Right atrium auricular region (tissue), 2 donors: ENCODE measurements at regions not wholly inside any gene's neighbourhood (a gene's known extent, or its start where the extent isn't known, plus 50 kb on each side); places are given as distances from the start of the nearest gene placed in this dataset.

Experiments used
- DNase-seq: peaks from one replicate; pipeline ENCODE4 v3.0.0-alpha.2; 2019; ENCODE audit warnings: low spot score
- H3K27ac ChIP-seq, 2 donors: fragments of 200-600 bp; sonication (generic); 1 replicate in 1 of 2; 2 replicates in 1 of 2; pipeline ENCODE4 v1.5.1; 2016 to 2019
- H3K27me3 ChIP-seq, 2 donors: fragments of 200-600 bp; sonication (generic); one replicate each; pipeline versions ENCODE4 v1.5.1 to v1.6.0; 2017 to 2019
- H3K36me3 ChIP-seq: fragments of 200-600 bp; sonication (generic); one replicate; pipeline ENCODE4 v1.5.1; 2016
- H3K4me1 ChIP-seq, 2 donors: fragments of 200-600 bp; sonication (generic); one replicate each; pipeline versions ENCODE4 v1.5.1 to v1.6.0; 2017 to 2019
- H3K4me3 ChIP-seq, 2 donors: fragments of 200-600 bp; sonication (generic); 1 replicate in 1 of 2; 2 replicates in 1 of 2; pipeline ENCODE4 v1.5.1; 2017 to 2019; ENCODE audit warnings: mild to moderate bottlenecking in 1 of 2, moderate library complexity in 1 of 2
- H3K9me3 ChIP-seq, 2 donors: fragments of 200-600 bp; sonication (generic); one replicate each; pipeline ENCODE4 v1.5.1; 2019
- TF ChIP-seq, protein P1 (sequence below), 2 donors: fragments of 200-600 bp; sonication (generic); IDR thresholded peaks; one replicate each; pipeline ENCODE4 v1.5.1; 2019; ENCODE audit warnings: antibody characterized with exemption in 2 of 2

DNA sequence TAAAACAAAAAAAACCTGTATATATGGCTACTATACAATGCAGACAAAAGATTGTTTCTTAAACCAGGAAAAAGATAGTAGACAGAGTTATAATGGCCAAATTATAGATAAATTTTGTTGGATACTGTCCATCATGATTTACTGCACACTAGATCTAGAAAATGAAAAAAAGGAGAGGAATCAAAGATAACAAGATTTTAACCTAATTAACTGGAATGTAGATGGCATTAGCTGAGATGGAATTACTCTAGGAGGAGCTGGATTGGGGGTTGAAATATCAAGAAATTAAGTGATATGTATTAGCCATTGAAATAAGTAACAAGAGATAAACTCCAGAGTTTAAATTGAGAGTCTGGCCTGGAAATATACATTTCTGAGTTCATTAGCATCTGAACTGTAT, 1489.1 kb downstream of the PLA2G4A start:
- Histone ChIP-seq H3K27ac (no peak overlapping the region), H3K9me3 (no peaks in the 10 kb centered on the region), H3K36me3 (no peaks in the 10 kb centered on the region), H3K4me1 (no peaks in the 10 kb centered on the region), H3K27me3 (no peaks in the 10 kb centered on the region), H3K4me3 (no peak overlapping the region)
- TF ChIP-seq, protein P1, sequence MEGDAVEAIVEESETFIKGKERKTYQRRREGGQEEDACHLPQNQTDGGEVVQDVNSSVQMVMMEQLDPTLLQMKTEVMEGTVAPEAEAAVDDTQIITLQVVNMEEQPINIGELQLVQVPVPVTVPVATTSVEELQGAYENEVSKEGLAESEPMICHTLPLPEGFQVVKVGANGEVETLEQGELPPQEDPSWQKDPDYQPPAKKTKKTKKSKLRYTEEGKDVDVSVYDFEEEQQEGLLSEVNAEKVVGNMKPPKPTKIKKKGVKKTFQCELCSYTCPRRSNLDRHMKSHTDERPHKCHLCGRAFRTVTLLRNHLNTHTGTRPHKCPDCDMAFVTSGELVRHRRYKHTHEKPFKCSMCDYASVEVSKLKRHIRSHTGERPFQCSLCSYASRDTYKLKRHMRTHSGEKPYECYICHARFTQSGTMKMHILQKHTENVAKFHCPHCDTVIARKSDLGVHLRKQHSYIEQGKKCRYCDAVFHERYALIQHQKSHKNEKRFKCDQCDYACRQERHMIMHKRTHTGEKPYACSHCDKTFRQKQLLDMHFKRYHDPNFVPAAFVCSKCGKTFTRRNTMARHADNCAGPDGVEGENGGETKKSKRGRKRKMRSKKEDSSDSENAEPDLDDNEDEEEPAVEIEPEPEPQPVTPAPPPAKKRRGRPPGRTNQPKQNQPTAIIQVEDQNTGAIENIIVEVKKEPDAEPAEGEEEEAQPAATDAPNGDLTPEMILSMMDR (IDR thresholded peaks at IDR 0.05), result no peak
- DNase-seq, result no peak

DNA sequence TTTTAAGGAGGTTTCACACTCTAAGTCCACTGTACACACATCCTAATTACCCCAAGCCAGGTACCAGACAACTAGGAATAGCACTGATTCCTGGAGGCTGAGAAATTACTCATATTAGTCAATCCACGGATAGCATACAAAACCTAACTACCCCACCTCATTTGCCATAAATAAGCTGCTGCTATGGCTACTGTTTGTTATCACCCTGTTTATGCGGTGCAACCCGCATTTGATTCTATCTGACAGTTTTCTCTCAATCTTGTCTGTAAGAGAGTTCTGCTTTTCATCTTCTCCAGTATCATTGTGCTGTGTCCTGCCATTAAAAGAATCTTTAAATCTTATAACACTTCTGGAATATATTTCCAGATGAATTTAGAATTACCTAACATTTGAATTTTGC, 1496.5 kb downstream of the PLA2G4A start:
- Histone ChIP-seq H3K36me3 (no peaks in the 10 kb centered on the region), H3K9me3 (no peaks in the 10 kb centered on the region)
- TF ChIP-seq, protein P1 (IDR thresholded peaks at IDR 0.05), result no peak

DNA sequence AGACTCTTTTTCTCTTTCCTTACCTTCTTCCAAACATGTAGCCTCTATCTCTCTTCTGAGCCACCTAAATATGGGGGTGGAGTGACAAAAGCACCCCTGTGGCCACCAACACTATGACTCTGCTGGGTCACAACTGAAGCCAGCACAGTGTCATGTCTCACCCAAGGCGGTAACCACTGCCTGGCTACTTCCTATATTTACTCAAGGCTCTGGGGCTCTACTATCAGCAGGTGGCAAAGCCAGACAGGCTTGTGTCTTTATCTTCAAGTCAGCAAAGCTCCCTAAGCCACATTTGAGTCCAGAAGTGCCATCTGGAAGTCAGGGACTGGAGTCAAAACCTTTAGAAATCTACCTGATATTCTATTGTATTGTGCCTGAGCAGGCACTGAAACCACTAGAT, 1515.2 kb downstream of the PLA2G4A start:
- no peaks in the 10 kb centered on the region for H3K4me1 ChIP-seq
- H3K9me3 ChIP-seq, result peaks cover 0 to 8% of the 10 kb centered on the region in 2 donors
- TF ChIP-seq, protein P1 (IDR thresholded peaks at IDR 0.05), result no peak
- H3K36me3 ChIP-seq, result no peaks in the 10 kb centered on the region
- no peak overlapping the region for H3K4me3 ChIP-seq
- no peak for DNase-seq
- no peak overlapping the region for H3K27ac ChIP-seq
- H3K27me3 ChIP-seq, result no peaks in the 10 kb centered on the region

More for the DNA sequence above, 1496.5 kb downstream of the PLA2G4A start:
- DNase-seq, result no peak
- Histone ChIP-seq H3K4me1 (no peaks in the 10 kb centered on the region), H3K27ac (no peak overlapping the region), H3K4me3 (no peak overlapping the region), H3K27me3 (no peaks in the 10 kb centered on the region)

DNA sequence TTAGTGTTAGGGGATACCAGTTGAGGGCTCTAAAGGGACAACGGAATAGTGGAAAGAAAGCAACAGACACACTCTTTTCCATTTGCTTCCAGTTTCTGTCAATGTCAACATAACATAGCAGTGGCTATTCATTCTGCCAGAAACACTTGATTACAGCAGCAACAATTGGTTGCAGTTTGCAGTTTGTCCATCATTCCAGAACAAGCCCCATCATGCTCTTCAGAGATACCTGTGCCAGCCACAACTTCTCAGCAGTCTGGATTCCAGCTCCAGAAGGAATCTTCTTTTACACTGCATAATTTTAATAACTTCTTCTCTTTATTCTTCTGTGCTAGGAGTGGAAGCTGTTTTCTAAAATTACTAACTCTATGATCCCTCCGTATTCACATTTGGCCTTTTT, 1521.4 kb downstream of the PLA2G4A start:
- Histone ChIP-seq H3K4me3 (no peak overlapping the region), H3K27ac (no peak overlapping the region), H3K9me3 (no peaks in the 10 kb centered on the region), H3K4me1 (no peaks in the 10 kb centered on the region), H3K36me3 (no peaks in the 10 kb centered on the region), H3K27me3 (no peaks in the 10 kb centered on the region)
- no peak for DNase-seq
- TF ChIP-seq, protein P1 (IDR thresholded peaks at IDR 0.05), result no peak

DNA sequence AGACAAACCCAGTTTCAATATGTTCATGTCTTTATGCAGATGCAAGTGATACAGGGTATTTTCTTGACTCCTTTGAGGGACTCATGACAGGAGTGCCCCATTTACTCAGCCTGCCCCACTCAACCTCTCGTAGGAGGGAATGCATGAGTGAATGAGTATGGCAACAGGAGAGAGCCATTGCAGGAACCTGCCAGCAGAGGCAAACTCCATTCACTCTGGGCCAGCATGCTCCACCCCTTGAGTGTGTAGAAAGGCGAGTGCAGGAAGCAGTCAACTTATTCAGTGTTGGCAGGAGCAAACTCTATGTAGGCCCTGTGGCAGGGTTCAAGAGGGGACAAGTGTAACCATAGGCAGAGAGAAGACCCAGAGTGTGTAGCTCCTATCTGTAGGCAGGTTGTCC, 1526.3 kb downstream of the PLA2G4A start:
- no peaks in the 10 kb centered on the region for H3K36me3 ChIP-seq
- TF ChIP-seq, protein P1 (IDR thresholded peaks at IDR 0.05), result no peak
- H3K4me3 ChIP-seq, result no peak overlapping the region
- no peaks in the 10 kb centered on the region for H3K4me1 ChIP-seq
- H3K27ac ChIP-seq, result no peak overlapping the region
- no peak for DNase-seq
- no peaks in the 10 kb centered on the region for H3K27me3 ChIP-seq
- H3K9me3 ChIP-seq, result no peaks in the 10 kb centered on the region

DNA sequence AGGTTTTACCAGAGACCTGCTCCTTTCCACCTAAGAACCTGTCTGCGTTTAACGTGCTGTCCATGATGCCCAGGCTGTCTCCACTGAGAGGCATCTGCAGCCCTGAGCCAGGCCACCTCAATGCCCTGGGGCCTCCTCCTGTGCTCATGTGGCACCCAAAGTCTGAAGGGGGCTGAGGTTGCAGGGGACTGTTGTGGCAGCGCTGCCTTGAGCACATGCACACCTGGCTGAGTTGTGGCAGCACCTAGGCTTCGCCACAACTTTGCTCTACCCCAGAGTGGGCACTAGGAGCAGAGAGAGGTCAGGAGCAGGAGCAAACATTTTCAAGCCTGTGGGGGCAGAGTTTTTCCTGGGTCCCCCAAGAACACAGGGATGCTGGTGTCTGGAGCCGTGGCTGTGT, 1527.1 kb downstream of the PLA2G4A start:
- Histone ChIP-seq H3K9me3 (no peaks in the 10 kb centered on the region), H3K4me3 (no peak overlapping the region), H3K27ac (no peak overlapping the region), H3K4me1 (no peaks in the 10 kb centered on the region), H3K36me3 (no peaks in the 10 kb centered on the region), H3K27me3 (no peaks in the 10 kb centered on the region)
- TF ChIP-seq, protein P1 (IDR thresholded peaks at IDR 0.05), result no peak
- DNase-seq, result no peak
